ENCODE measurements at regions not wholly inside any gene's neighbourhood (a gene's known extent, or its start where the extent isn't known, plus 50 kb on each side); places are given as distances from the start of the nearest gene placed in this dataset.

GRCh38 chr6:165737396-165737795 lies 74.4 kb upstream of the PDE10A start:
- TF ChIP-seq, protein P1, sequence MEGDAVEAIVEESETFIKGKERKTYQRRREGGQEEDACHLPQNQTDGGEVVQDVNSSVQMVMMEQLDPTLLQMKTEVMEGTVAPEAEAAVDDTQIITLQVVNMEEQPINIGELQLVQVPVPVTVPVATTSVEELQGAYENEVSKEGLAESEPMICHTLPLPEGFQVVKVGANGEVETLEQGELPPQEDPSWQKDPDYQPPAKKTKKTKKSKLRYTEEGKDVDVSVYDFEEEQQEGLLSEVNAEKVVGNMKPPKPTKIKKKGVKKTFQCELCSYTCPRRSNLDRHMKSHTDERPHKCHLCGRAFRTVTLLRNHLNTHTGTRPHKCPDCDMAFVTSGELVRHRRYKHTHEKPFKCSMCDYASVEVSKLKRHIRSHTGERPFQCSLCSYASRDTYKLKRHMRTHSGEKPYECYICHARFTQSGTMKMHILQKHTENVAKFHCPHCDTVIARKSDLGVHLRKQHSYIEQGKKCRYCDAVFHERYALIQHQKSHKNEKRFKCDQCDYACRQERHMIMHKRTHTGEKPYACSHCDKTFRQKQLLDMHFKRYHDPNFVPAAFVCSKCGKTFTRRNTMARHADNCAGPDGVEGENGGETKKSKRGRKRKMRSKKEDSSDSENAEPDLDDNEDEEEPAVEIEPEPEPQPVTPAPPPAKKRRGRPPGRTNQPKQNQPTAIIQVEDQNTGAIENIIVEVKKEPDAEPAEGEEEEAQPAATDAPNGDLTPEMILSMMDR (conservative IDR thresholded peaks at IDR 0.05 in 1 of 2, IDR thresholded peaks at IDR 0.05 in 1 of 2; ENCODE audit: extremely low read depth in 1 of 2, insufficient read depth in 1 of 2, low read depth in 1 of 2, low read length in 2 of 2): no peak
- no peak for TF ChIP-seq EZH2 (IDR thresholded peaks at IDR 0.05; ENCODE audit: borderline replicate concordance, low read length)

Measured in mammary epithelial cell (primary cell).